HG02678 (cell line): ENCODE measurements at regions not wholly inside any gene's neighbourhood (a gene's known extent, or its start where the extent isn't known, plus 50 kb on each side); places are given as distances from the start of the nearest gene placed in this dataset.
"Not testable (repeated sequence)": the region's sequence is repeated elsewhere in the genome, so short reads cannot be mapped to it uniquely, and the experiment has no call there.

Experiments
- ATAC-seq: cut with Tn5 transposase; IDR thresholded peaks from one replicate; pipeline ENCODE4 v1.9.1; 2021; ENCODE audit warnings: mild to moderate bottlenecking, moderate library complexity; ENCODE audit not compliant: unreplicated experiment

GRCh38 chr7:10720042-10720441, 253.6 kb upstream of the PHF14 start:
- no peak for ATAC-seq

- no peak for ATAC-seq
Observed at GRCh38 chr7:10721289-10721688, 252.4 kb upstream of the PHF14 start.

- ATAC-seq: no peak
Observed at GRCh38 chr7:10723832-10724231, 249.8 kb upstream of the PHF14 start.

GRCh38 chr7:10724449-10724848, 249.2 kb upstream of the PHF14 start:
- ATAC-seq: no peak

GRCh38 chr7:10727636-10728035, 246.0 kb upstream of the PHF14 start:
- ATAC-seq: no peak

GRCh38 chr7:10731253-10731773, 242.4 kb upstream of the PHF14 start:
- no peak for ATAC-seq

- no peak for ATAC-seq
Observed at GRCh38 chr7:10733747-10734146, 239.9 kb upstream of the PHF14 start.

- ATAC-seq: no peak
Observed at GRCh38 chr7:10734595-10734994, 239.1 kb upstream of the PHF14 start.

GRCh38 chr7:10739401-10739800, 234.3 kb upstream of the PHF14 start:
- ATAC-seq: no peak

- ATAC-seq: no peak
Observed at GRCh38 chr7:10740805-10741204, 232.9 kb upstream of the PHF14 start.

GRCh38 chr7:10756981-10757380, 216.7 kb upstream of the PHF14 start:
- ATAC-seq: no peak

GRCh38 chr7:10759120-10759519, 214.6 kb upstream of the PHF14 start:
- no peak for ATAC-seq

- no peak for ATAC-seq
Observed at GRCh38 chr7:10767771-10768170, 205.9 kb upstream of the PHF14 start.

GRCh38 chr7:10770176-10770575, 203.5 kb upstream of the PHF14 start:
- ATAC-seq: no peak

GRCh38 chr7:10773430-10773829, 200.2 kb upstream of the PHF14 start:
- no peak for ATAC-seq

- ATAC-seq: no peak
Observed at GRCh38 chr7:10779465-10780399, 193.9 kb upstream of the PHF14 start.

- ATAC-seq: no peak
Observed at GRCh38 chr7:10780400-10780747, 193.3 kb upstream of the PHF14 start.

- ATAC-seq: not testable (repeated sequence)
Observed at GRCh38 chr7:10786976-10787375, 186.7 kb upstream of the PHF14 start.

GRCh38 chr7:10789170-10789569, 184.5 kb upstream of the PHF14 start:
- no peak for ATAC-seq

GRCh38 chr7:10790910-10791309, 182.8 kb upstream of the PHF14 start:
- ATAC-seq: no peak

GRCh38 chr7:10793995-10794775, 179.5 kb upstream of the PHF14 start:
- ATAC-seq: no peak

- no peak for ATAC-seq
Observed at GRCh38 chr7:10797157-10797556, 176.5 kb upstream of the PHF14 start.
